Kidney epithelial cell (primary cell): ENCODE measurements at regions not wholly inside any gene's neighbourhood (a gene's known extent, or its start where the extent isn't known, plus 50 kb on each side); places are given as distances from the start of the nearest gene placed in this dataset.

Source experiments
- DNase-seq: peaks from one replicate; pipeline ENCODE4 v3.0.0-alpha.2; 2010; ENCODE audit warnings: low read depth
- H3K27me3 ChIP-seq: 2 replicates; pipeline ENCODE4 v1.6.0; 2011; ENCODE audit warnings: low read length; ENCODE audit not compliant: control insufficient read depth, insufficient read depth
- H3K36me3 ChIP-seq: 2 replicates; pipeline ENCODE4 v1.5.1; 2011; ENCODE audit warnings: low read length; ENCODE audit not compliant: control insufficient read depth, insufficient read depth
- H3K4me3 ChIP-seq: 2 replicates; pipeline ENCODE4 v1.5.1; 2011; ENCODE audit warnings: low read depth, mild to moderate bottlenecking, control low read depth, low read length
- TF ChIP-seq, protein P1 (sequence below): IDR thresholded peaks from 2 replicates; pipeline ENCODE4 v1.5.1; 2011; ENCODE audit warnings: mild to moderate bottlenecking, moderate library complexity, low read length, control low read depth, inconsistent platforms; ENCODE audit not compliant: insufficient read depth, poor library complexity, severe bottlenecking

DNA sequence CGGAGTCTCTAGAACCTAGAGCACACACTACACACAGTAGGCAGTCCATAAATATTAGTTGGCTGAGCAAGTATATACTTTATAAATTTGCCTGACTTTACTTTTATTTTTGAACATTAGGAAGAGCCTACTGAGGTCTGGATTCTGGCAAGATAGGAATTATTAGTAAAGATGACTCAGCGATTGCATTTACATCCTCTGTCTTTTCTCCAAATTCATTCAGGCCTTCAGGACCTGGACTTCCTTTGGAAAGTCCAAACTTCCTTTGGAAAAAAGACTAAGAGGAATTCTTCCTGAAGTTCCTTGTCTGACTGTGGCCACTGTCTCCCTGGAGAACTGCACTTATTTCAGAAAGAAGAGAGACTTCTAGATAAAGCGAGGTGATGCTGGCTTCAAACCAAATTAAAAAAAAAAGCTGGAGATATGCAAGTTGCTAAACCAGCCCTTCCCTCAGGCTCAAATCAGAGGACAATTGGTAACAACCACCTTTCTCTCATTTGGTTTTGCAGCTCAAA lies 251.3 kb downstream of the GAS1 start:
- DNase-seq: no peak
- H3K27me3 ChIP-seq: no peaks in the 10 kb centered on the region
- TF ChIP-seq, protein P1, sequence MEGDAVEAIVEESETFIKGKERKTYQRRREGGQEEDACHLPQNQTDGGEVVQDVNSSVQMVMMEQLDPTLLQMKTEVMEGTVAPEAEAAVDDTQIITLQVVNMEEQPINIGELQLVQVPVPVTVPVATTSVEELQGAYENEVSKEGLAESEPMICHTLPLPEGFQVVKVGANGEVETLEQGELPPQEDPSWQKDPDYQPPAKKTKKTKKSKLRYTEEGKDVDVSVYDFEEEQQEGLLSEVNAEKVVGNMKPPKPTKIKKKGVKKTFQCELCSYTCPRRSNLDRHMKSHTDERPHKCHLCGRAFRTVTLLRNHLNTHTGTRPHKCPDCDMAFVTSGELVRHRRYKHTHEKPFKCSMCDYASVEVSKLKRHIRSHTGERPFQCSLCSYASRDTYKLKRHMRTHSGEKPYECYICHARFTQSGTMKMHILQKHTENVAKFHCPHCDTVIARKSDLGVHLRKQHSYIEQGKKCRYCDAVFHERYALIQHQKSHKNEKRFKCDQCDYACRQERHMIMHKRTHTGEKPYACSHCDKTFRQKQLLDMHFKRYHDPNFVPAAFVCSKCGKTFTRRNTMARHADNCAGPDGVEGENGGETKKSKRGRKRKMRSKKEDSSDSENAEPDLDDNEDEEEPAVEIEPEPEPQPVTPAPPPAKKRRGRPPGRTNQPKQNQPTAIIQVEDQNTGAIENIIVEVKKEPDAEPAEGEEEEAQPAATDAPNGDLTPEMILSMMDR: no peak
- no peak overlapping the region for H3K4me3 ChIP-seq
- H3K36me3 ChIP-seq: no peaks in the 10 kb centered on the region

DNA sequence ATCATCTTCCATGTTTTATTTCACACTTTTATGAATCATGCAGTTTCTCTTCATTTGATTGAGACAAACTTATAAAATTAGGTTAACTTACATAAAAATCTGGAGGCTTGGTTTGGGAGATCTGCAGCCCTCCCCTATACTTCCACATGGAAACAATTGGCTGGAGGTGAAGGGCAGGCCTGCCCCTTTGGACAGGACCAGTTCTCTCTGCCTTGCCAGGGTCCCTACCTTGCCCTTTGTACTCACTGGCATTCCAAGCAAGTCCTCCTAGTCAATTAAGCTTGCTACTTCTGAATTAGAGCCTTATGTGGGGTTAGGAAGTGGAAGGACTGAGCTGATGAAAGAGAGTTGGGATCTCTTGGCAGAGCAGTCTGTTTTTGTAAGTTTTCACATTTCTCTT lies 257.3 kb downstream of the GAS1 start:
- Histone ChIP-seq H3K27me3 (no peaks in the 10 kb centered on the region), H3K4me3 (no peak overlapping the region), H3K36me3 (no peaks in the 10 kb centered on the region)
- TF ChIP-seq, protein P1: no peak
- no peak for DNase-seq

DNA sequence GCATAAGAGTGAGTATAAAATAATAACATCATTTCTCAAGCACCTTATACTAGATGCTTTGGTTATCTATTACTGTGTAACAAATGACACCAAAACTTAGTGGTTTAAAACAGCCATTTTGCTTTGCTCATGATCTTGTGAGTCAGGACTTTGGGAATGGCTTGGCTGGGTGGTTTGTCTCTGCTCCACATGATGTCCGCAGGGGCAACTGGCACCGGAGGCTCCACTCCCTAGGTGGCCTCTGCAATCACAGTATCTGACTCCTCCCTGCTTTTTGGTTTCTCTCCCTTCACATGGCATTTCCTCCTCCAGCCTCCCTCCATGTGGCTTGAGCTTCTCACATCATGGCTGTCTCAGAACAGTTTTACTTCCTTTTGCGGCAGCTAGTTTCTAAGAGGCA lies 259.5 kb downstream of the GAS1 start:
- Histone ChIP-seq H3K36me3 (no peaks in the 10 kb centered on the region), H3K27me3 (no peaks in the 10 kb centered on the region), H3K4me3 (no peak overlapping the region)
- no peak for DNase-seq
- TF ChIP-seq, protein P1: no peak

DNA sequence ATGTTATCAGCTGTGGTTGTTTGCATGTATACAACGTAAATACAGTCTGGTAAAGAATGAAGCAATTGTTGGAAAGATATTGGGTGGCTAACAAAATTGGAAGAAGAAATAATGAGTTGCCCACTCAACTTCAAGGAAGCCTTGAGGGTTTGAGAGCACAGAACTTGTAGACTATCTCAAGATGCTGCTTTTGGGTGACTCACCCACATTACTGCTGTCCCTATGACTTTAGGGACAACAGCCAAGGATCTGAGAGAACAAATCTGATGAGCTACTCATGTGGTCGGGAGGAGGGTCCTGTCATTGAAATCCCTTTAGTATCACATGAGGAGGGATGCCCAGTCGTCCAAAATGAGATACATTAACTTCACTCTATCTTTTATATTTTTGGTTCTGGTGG lies 261.8 kb downstream of the GAS1 start:
- no peaks in the 10 kb centered on the region for H3K27me3 ChIP-seq

DNA sequence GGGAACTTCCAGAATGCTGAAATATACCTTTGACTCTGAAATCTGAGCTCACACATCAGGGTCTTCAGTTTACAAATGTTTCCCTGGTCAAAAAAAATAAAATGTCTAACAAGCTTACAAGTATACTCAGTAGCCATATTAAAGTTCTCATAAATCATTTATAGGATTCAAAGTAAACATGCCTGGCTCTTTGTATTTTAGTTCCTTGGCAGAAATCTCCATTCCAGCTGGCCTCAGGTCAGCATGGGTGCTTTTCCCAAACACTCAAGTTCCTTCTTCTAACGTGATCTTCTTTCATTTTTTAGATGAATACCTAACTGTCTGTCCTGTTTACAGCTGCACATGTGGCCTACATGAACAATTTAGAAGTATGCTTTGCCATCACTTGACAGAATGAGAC lies 263.2 kb downstream of the GAS1 start:
- TF ChIP-seq, protein P1: no peak
- Histone ChIP-seq H3K27me3 (no peaks in the 10 kb centered on the region), H3K4me3 (no peak overlapping the region), H3K36me3 (no peaks in the 10 kb centered on the region)
- DNase-seq: no peak

More for the DNA sequence above, 261.8 kb downstream of the GAS1 start:
- Histone ChIP-seq H3K4me3 (no peak overlapping the region), H3K36me3 (no peaks in the 10 kb centered on the region)
- no peak for DNase-seq
- TF ChIP-seq, protein P1: no peak

DNA sequence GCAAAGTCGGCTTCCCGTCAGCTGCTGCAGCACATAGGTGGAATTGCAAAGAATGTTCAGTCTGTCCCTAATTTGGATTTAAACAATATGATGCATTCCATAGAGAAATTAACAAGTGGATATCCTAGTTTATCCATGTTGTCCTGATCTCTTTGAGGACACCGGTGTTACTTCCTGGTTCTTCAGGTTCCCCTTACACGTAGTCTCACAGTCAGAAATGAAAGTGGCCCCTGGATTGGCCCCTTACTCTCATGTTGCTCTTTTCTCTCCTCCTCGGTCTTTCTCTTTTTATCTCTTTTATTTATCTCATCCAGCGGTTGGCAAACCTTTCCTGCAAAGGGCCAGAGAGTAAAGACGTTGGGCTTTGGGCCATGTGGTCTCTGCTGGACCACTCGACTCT lies 265.1 kb downstream of the GAS1 start:
- H3K36me3 ChIP-seq: no peaks in the 10 kb centered on the region
- no peak for DNase-seq
- no peak overlapping the region for H3K4me3 ChIP-seq
- TF ChIP-seq, protein P1: no peak
- H3K27me3 ChIP-seq: no peaks in the 10 kb centered on the region
